ENCODE measurements at regions not wholly inside any gene's neighbourhood (a gene's known extent, or its start where the extent isn't known, plus 50 kb on each side); places are given as distances from the start of the nearest gene placed in this dataset.

- TF ChIP-seq CTCF (IDR thresholded peaks at IDR 0.05; ENCODE audit: low read length) (no peak), EZH2 (IDR thresholded peaks at IDR 0.05; ENCODE audit: borderline replicate concordance, low read length) (no peak)
Observed at GRCh38 chrX:9342561-9343051, 122.3 kb upstream of the TBL1X start.

Measured in OCI-LY1 (cell line).